Activated CD8-positive, alpha-beta T cell treated with anti-CD3 and anti-CD28 coated beads for 36 hours (primary cell): ENCODE measurements at regions not wholly inside any gene's neighbourhood (a gene's known extent, or its start where the extent isn't known, plus 50 kb on each side); places are given as distances from the start of the nearest gene placed in this dataset.

ENCODE experiments used
- ATAC-seq: fragments of 200-7000 bp; cut with Tn5 transposase; one replicate; pipeline ENCODE4 v1.10.0; 2021; ENCODE audit warnings: mild to moderate bottlenecking, moderate library complexity
- CTCF ChIA-PET: fragments of 350-600 bp; sonication (Branson Sonifier 250); formaldehyde crosslinking; loops from one replicate; lab custom pipeline; 2021; ENCODE audit warnings: antibody characterized with exemption; lab: Charles Lee
- POLR2A ChIA-PET: fragments of 350-600 bp; sonication (Branson Sonifier 250); formaldehyde crosslinking; loops from one replicate; lab custom pipeline; 2021; ENCODE audit warnings: antibody characterized with exemption; lab: Charles Lee
- DNase-seq: peaks from one replicate; pipeline ENCODE4 v3.0.0-alpha.2; 2020
- H3K27ac Mint-ChIP-seq: one replicate; pipeline ENCODE4 v1.8.0; 2021; ENCODE audit warnings: mild to moderate bottlenecking, mixed read lengths
- H3K27me3 Mint-ChIP-seq: one replicate; pipeline ENCODE4 v1.8.0; 2021; ENCODE audit warnings: mixed read lengths
- H3K36me3 Mint-ChIP-seq: one replicate; pipeline ENCODE4 v1.8.0; 2021; ENCODE audit warnings: low read depth, mixed read lengths
- H3K4me1 Mint-ChIP-seq: one replicate; pipeline ENCODE4 v1.8.0; 2021; ENCODE audit warnings: low read depth, mixed read lengths
- H3K4me3 Mint-ChIP-seq: one replicate; pipeline ENCODE4 v1.8.0; 2021; ENCODE audit warnings: mild to moderate bottlenecking, moderate library complexity, mixed read lengths
- H3K9me3 Mint-ChIP-seq: one replicate; pipeline ENCODE4 v1.8.0; 2021; ENCODE audit warnings: mixed read lengths
- CTCF ChIP-seq: fragments of 200-600 bp; IDR thresholded peaks from one replicate; pipeline ENCODE4 v1.8.0; 2022; ENCODE audit warnings: antibody characterized with exemption, mild to moderate bottlenecking
- intact Hi-C: fragments of 100-400 bp; cut with micrococcal nuclease; formaldehyde crosslinking; loops from one replicate; pipeline ENCODE4 v1.10.0; 2022

GRCh38 chr4:182187674-182188073 is 55.5 kb upstream of the TENM3 start:
- Mint-ChIP-seq H3K36me3 (no peaks in the 10 kb centered on the region), H3K27me3 (no peaks in the 10 kb centered on the region), H3K4me1 (no peaks in the 10 kb centered on the region), H3K4me3 (no peak overlapping the region), H3K9me3 (no peaks in the 10 kb centered on the region), H3K27ac (no peak overlapping the region)
- ATAC-seq (no peak), DNase-seq (no peak)
- ChIA-PET CTCF (interaction anchor here (1.2 kb wide), 1 partner anchor 9 kb away, joined by 3 read pairs; no protein-coding TSS in a partner anchor), POLR2A (no interaction called here)
- TF ChIP-seq CTCF: no peak
- intact Hi-C loops: no loop called here

- peaks cover 2% of the 10 kb centered on the region for H3K27me3 Mint-ChIP-seq
- H3K36me3 Mint-ChIP-seq: no peaks in the 10 kb centered on the region
- intact Hi-C loops: no loop called here
- H3K4me3 Mint-ChIP-seq: no peak overlapping the region
- H3K4me1 Mint-ChIP-seq: no peaks in the 10 kb centered on the region
- DNase-seq (no peak), ATAC-seq (no peak)
- no peak for TF ChIP-seq CTCF
- no peaks in the 10 kb centered on the region for H3K9me3 Mint-ChIP-seq
- ChIA-PET POLR2A (no interaction called here), CTCF (no interaction called here)
- no peak overlapping the region for H3K27ac Mint-ChIP-seq
Observed at GRCh38 chr4:182188622-182189021, 54.6 kb upstream of the TENM3 start.

- H3K27me3 Mint-ChIP-seq: peaks cover 2% of the 10 kb centered on the region
- H3K36me3 Mint-ChIP-seq: no peaks in the 10 kb centered on the region
- TF ChIP-seq CTCF: no peak
- H3K9me3 Mint-ChIP-seq: no peaks in the 10 kb centered on the region
- H3K4me1 Mint-ChIP-seq: no peaks in the 10 kb centered on the region
- ATAC-seq (no peak), DNase-seq (no peak)
- H3K27ac Mint-ChIP-seq: no peak overlapping the region
- no peak overlapping the region for H3K4me3 Mint-ChIP-seq
- intact Hi-C loops: no loop called here
- POLR2A ChIA-PET: no interaction called here
- CTCF ChIA-PET: no interaction called here
Observed at GRCh38 chr4:182189103-182189878, 53.9 kb upstream of the TENM3 start.

- ChIA-PET POLR2A (no interaction called here), CTCF (no interaction called here)
- intact Hi-C loops: no loop called here
- no peak overlapping the region for H3K27ac Mint-ChIP-seq
- H3K9me3 Mint-ChIP-seq: no peaks in the 10 kb centered on the region
- no peaks in the 10 kb centered on the region for H3K36me3 Mint-ChIP-seq
- DNase-seq (no peak), ATAC-seq (no peak)
- no peak overlapping the region for H3K4me3 Mint-ChIP-seq
- no peak for TF ChIP-seq CTCF
- H3K4me1 Mint-ChIP-seq: no peaks in the 10 kb centered on the region
- H3K27me3 Mint-ChIP-seq: peaks cover 2% of the 10 kb centered on the region
Observed at GRCh38 chr4:182190306-182190705, 52.9 kb upstream of the TENM3 start.

- no peak for TF ChIP-seq CTCF
- peaks cover 2% of the 10 kb centered on the region for H3K27me3 Mint-ChIP-seq
- no peaks in the 10 kb centered on the region for H3K9me3 Mint-ChIP-seq
- no peaks in the 10 kb centered on the region for H3K4me1 Mint-ChIP-seq
- POLR2A ChIA-PET: no interaction called here
- DNase-seq: no peak
- CTCF ChIA-PET: no interaction called here
- H3K27ac Mint-ChIP-seq: no peak overlapping the region
- intact Hi-C loops: no loop called here
- ATAC-seq: no peak
- H3K4me3 Mint-ChIP-seq: no peak overlapping the region
- no peaks in the 10 kb centered on the region for H3K36me3 Mint-ChIP-seq
Observed at GRCh38 chr4:182192511-182193181, 50.6 kb upstream of the TENM3 start.
